Large intestine (tissue), 3 donors: ENCODE measurements at regions not wholly inside any gene's neighbourhood (a gene's known extent, or its start where the extent isn't known, plus 50 kb on each side); places are given as distances from the start of the nearest gene placed in this dataset.

Source experiments
- DNase-seq, 2 donors: peaks; one replicate each; pipeline versions ENCODE4 v3.0.0 to v3.0.0-alpha.2; 2013
- H3K27ac ChIP-seq: one replicate; pipeline ENCODE4 v1.5.1; 2013; ENCODE audit warnings: low read length
- H3K27me3 ChIP-seq: 2 replicates; pipeline ENCODE4 v1.6.1; 2013; ENCODE audit warnings: low read length; ENCODE audit not compliant: control insufficient read depth, insufficient read depth
- H3K36me3 ChIP-seq: 2 replicates; pipeline ENCODE4 v1.6.1; 2013; ENCODE audit warnings: low read length; ENCODE audit not compliant: control insufficient read depth, insufficient read depth
- H3K4me1 ChIP-seq: one replicate; pipeline ENCODE4 v1.6.1; 2013; ENCODE audit warnings: low read length; ENCODE audit not compliant: control insufficient read depth, insufficient read depth
- H3K4me3 ChIP-seq: one replicate; pipeline ENCODE4 v1.5.1; 2013; ENCODE audit warnings: low read length
- H3K9me3 ChIP-seq: one replicate; pipeline ENCODE4 v1.6.1; 2013; ENCODE audit warnings: mild to moderate bottlenecking, low read depth, low read length, moderate library complexity; ENCODE audit not compliant: control insufficient read depth
- WGBS: methylation state at CpG from one replicate; pipeline ENCODE4 v1.1.5; 2013; ENCODE audit warnings: low lambda C conversion rate; ENCODE audit not compliant: insufficient coverage; 5-methylcytosine and 5-hydroxymethylcytosine counted together

- Histone ChIP-seq H3K27ac (no peak overlapping the region), H3K27me3 (peaks cover 6% of the 10 kb centered on the region), H3K9me3 (no peaks in the 10 kb centered on the region), H3K4me3 (no peak overlapping the region), H3K4me1 (no peaks in the 10 kb centered on the region), H3K36me3 (no peaks in the 10 kb centered on the region)
- DNase-seq, result no peak
- no CpG with 5 or more reads among the region's 8 CpGs for WGBS
Measured at GRCh38 chr7:98465022-98465421, 64.1 kb upstream of the BAIAP2L1 start.

GRCh38 chr7:98464558-98464940 is 63.7 kb upstream of the BAIAP2L1 start:
- Histone ChIP-seq H3K27ac (no peak overlapping the region), H3K4me3 (no peak overlapping the region), H3K4me1 (no peaks in the 10 kb centered on the region), H3K36me3 (no peaks in the 10 kb centered on the region), H3K9me3 (no peaks in the 10 kb centered on the region), H3K27me3 (peaks cover 6% of the 10 kb centered on the region)
- no CpG with 5 or more reads among the region's 4 CpGs for WGBS
- DNase-seq, result no peak

- no peaks in the 10 kb centered on the region for H3K36me3 ChIP-seq
- 35% methylated on average over 2 of the region's 9 CpGs for whole genome bisulfite sequencing
Measured at GRCh38 chr7:98463837-98464557, 63.1 kb upstream of the BAIAP2L1 start.

GRCh38 chr7:98462911-98463633 is 62.2 kb upstream of the BAIAP2L1 start:
- Histone ChIP-seq H3K9me3 (no peaks in the 10 kb centered on the region), H3K27me3 (no peaks in the 10 kb centered on the region), H3K36me3 (no peaks in the 10 kb centered on the region), H3K4me3 (no peak overlapping the region), H3K4me1 (no peaks in the 10 kb centered on the region), H3K27ac (no peak overlapping the region)
- 86% methylated on average over 3 of the region's 9 CpGs for WGBS
- DNase-seq, result no peak

More at GRCh38 chr7:98463837-98464557, 63.1 kb upstream of the BAIAP2L1 start:
- H3K27ac ChIP-seq, result no peak overlapping the region
- H3K9me3 ChIP-seq, result no peaks in the 10 kb centered on the region
- DNase-seq, result no peak
- H3K4me3 ChIP-seq, result no peak overlapping the region
- H3K27me3 ChIP-seq, result peaks cover 1% of the 10 kb centered on the region
- H3K4me1 ChIP-seq, result no peaks in the 10 kb centered on the region

- WGBS, result no CpG with 5 or more reads among the region's 3 CpGs
- Histone ChIP-seq H3K9me3 (no peaks in the 10 kb centered on the region), H3K27me3 (no peaks in the 10 kb centered on the region), H3K36me3 (no peaks in the 10 kb centered on the region), H3K4me1 (no peaks in the 10 kb centered on the region), H3K27ac (no peak overlapping the region), H3K4me3 (no peak overlapping the region)
- no peak for DNase-seq
Measured at GRCh38 chr7:98460902-98461301, 60.0 kb upstream of the BAIAP2L1 start.

- Histone ChIP-seq H3K27me3 (no peaks in the 10 kb centered on the region), H3K27ac (no peak overlapping the region), H3K36me3 (no peaks in the 10 kb centered on the region), H3K4me1 (no peaks in the 10 kb centered on the region), H3K9me3 (no peaks in the 10 kb centered on the region), H3K4me3 (no peak overlapping the region)
- no CpG with 5 or more reads among the region's 4 CpGs for WGBS
- DNase-seq, result no peak
Measured at GRCh38 chr7:98459529-98459928, 58.6 kb upstream of the BAIAP2L1 start.

- H3K9me3 ChIP-seq, result no peaks in the 10 kb centered on the region
- H3K27ac ChIP-seq, result no peak overlapping the region
- H3K4me1 ChIP-seq, result no peaks in the 10 kb centered on the region
- WGBS, result no CpG with 5 or more reads among the region's 16 CpGs
- no peaks in the 10 kb centered on the region for H3K27me3 ChIP-seq
- no peak overlapping the region for H3K4me3 ChIP-seq
- H3K36me3 ChIP-seq, result no peaks in the 10 kb centered on the region
- no peak for DNase-seq
Measured at GRCh38 chr7:98458090-98458875, 57.4 kb upstream of the BAIAP2L1 start.

- Histone ChIP-seq H3K36me3 (no peaks in the 10 kb centered on the region), H3K27me3 (no peaks in the 10 kb centered on the region), H3K4me1 (no peaks in the 10 kb centered on the region), H3K27ac (no peak overlapping the region), H3K4me3 (no peak overlapping the region), H3K9me3 (peaks cover 3% of the 10 kb centered on the region)
- DNase-seq, result no peak
- WGBS, result no CpG with 5 or more reads among the region's 6 CpGs
Measured at GRCh38 chr7:98456866-98457265, 56.0 kb upstream of the BAIAP2L1 start.

GRCh38 chr7:98452791-98453190 is 51.9 kb upstream of the BAIAP2L1 start:
- Histone ChIP-seq H3K4me1 (no peaks in the 10 kb centered on the region), H3K36me3 (no peaks in the 10 kb centered on the region), H3K9me3 (peaks cover 3% of the 10 kb centered on the region), H3K27me3 (no peaks in the 10 kb centered on the region), H3K27ac (no peak overlapping the region), H3K4me3 (no peak overlapping the region)
- DNase-seq, result no peak
- WGBS, result no CpG with 5 or more reads among the region's 9 CpGs
